H54 (cell line): ENCODE measurements at regions not wholly inside any gene's neighbourhood (a gene's known extent, or its start where the extent isn't known, plus 50 kb on each side); places are given as distances from the start of the nearest gene placed in this dataset.
"Not testable (repeated sequence)": the region's sequence is repeated elsewhere in the genome, so short reads cannot be mapped to it uniquely, and the experiment has no call there.

Source experiments
- DNase-seq: peaks from one replicate; pipeline ENCODE4 v3.0.0; 2011; ENCODE audit warnings: low spot score, mixed read lengths; ENCODE audit not compliant: insufficient read length
- FAIRE-seq: peaks from 3 replicates; lab custom pipeline; 2011; peaks lifted over from hg19 to GRCh38; lab: Jason Lieb, UNC
- POLR2A ChIP-seq: IDR thresholded peaks from 2 replicates; pipeline ENCODE4 v1.6.1; 2011; ENCODE audit warnings: low read depth, mild to moderate bottlenecking, low read length

GRCh38 chr10:46786518-46787320, 124.5 kb upstream of the PTPN20 start:
- peak; percentile 32; the same call in 1 of the 2 replicates for TF ChIP-seq POLR2A

GRCh38 chr10:46787321-46787615, 124.0 kb upstream of the PTPN20 start:
- DNase-seq (no peak), FAIRE-seq (peak; percentile 27)
- TF ChIP-seq POLR2A, result no peak

More at GRCh38 chr10:46786518-46787320, 124.5 kb upstream of the PTPN20 start:
- peak; percentile 18 for DNase-seq
- not testable (repeated sequence) for FAIRE-seq

DNA sequence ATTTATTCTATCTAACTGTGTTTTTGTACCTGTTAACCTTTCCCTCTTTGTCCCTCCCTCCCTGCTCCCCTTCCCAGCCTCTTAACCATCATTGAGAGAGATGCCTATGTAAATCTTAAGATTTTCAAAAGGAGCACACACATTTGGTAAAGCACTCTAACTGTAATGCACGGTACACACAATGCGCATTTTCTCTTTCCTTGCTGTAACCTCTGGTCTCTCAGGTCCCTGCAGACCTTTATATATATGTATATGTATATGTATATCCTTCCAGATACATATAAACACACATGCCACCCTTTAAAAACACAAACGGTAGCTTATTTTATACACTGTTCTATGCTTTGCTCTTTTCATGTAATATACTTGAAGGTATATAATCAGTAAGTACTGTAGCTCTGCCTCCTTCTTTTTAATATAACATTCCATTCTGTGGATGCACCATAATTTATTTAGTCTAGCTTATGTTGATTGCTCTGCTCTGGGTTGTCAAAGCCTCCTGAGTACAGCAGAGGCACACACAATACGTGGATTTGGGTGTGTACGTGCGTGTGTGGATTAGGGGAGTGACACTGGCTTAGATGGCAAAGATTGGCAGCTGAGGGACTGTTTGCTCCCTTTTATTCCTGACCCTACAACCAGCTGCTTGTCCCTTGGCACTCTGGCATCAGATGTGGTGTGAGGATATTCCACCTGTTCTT, 118.4 kb upstream of the PTPN20 start:
- not testable (repeated sequence) for DNase-seq, FAIRE-seq

DNA sequence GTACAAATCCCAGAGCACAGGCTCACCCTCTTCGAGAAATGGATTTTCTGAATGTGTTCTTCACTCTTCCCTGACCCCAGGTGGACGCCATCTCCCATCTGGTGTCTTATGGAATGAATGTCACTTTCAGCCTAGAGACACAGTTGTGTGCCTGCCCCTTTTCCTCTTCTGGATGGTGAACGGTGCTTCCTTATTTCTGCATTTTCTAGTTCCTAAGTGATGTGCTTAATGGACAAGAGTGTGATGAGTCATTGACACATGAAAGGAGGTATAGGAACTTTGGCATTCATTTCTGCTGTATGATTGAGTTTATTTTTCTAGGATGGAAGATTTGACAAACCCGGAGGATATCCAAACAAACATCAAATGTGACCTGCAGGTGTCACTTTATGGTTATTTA, 114.9 kb upstream of the PTPN20 start:
- not testable (repeated sequence) for FAIRE-seq, DNase-seq

DNA sequence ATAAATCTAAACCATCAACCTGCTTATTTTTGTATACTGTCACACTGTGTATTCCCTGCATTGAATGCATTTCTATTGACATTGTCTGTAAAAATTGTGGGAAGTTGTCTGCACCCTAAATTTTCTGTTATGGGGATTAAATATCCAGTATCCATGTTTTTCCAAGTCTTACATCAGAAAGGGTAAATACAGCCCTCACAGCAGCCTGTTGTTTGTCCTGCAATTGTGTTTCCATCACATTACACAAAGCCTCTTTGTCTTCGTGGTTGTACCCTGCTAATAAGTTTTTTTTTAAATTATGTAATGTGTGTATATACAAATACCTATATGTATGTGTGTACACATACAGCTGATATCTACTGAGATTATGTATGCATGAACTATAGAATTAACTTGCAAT, 109.2 kb upstream of the PTPN20 start:
- not testable (repeated sequence) for FAIRE-seq, DNase-seq

GRCh38 chr10:46803082-46803481, 108.1 kb upstream of the PTPN20 start:
- FAIRE-seq, DNase-seq: not testable (repeated sequence)

GRCh38 chr10:46810222-46810621, 101.0 kb upstream of the PTPN20 start:
- DNase-seq, FAIRE-seq: not testable (repeated sequence)

DNA sequence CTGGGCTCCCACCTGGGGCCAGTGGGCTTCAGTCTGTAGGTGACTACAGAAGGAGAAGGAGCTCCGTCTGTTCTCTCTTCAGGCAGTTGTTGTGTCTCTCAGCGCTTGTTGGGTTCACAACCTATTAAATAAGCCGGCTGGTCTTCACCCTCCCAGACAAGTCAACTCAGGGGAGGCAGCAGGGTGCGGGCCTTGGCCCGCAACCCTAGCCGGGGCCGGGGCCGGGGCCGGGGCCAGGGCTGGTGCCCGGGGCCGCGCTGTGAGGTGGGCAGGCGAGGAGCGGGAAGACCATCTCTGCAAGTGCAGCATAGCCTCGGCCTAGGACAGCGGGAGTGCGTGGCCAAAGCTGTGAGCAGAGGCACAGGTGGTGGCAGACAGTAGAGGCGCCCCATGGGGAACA, 95.1 kb upstream of the PTPN20 start:
- FAIRE-seq, DNase-seq: not testable (repeated sequence)

DNA sequence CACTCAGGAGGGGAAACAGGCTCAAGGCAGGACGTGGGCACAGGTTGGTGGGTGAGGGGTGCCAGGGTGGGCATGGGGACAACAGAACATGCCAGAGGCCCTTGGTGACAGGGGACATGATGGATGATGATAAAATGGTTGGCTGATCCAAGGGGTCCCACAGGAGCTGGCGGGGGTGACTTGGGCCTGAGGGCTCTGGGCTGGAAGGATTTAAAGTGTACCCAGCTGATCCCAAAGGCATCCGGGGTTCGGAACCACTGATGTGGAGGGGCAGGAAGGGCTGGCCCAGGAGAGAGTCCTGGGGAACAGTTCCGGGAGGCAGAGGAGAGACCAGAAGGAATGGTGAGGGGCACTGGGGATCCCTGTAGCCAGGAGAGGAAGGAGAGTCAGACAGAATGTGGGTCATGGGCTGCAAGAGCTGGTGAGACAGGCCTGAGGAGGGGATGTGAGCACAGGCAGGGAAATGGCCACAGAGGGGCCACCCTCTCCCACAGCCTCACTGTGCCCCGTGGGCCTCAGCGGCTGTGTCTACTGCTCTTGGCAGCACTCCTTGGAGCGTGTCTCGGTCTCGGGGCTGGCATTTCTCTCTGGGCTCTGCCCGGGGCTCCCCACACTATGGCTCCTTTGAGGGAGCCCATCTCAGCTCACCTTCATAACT, 70.7 kb upstream of the PTPN20 start:
- not testable (repeated sequence) for DNase-seq, FAIRE-seq

- DNase-seq, FAIRE-seq: not testable (repeated sequence)
These were observed 70.1 kb upstream of the PTPN20 start for GRCh38 chr10:46841051-46841593.

GRCh38 chr10:46845194-46845593, 66.0 kb upstream of the PTPN20 start:
- DNase-seq, FAIRE-seq: not testable (repeated sequence)

- DNase-seq, FAIRE-seq: not testable (repeated sequence)
These were observed 65.6 kb upstream of the PTPN20 start for GRCh38 chr10:46845640-46846039.

DNA sequence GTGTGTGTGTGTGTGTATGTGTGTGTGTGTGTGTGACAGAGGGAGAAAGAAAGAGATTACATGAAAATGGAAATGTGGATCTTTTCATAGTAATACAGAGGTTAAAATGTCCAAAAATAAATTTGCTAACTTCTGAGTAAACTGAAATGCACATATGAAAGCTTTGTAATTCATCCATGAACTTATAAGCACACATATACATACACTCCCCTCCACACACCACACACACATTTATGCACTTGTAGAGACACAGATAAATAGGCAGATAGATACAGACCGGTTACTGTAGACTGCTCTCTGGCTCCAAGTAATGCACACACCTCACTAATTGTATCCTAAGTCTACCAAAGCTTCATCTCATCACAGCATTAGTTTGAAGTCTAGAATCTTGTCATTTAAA, 50.5 kb upstream of the PTPN20 start:
- FAIRE-seq, DNase-seq: not testable (repeated sequence)
